ENCODE measurements at regions not wholly inside any gene's neighbourhood (a gene's known extent, or its start where the extent isn't known, plus 50 kb on each side); places are given as distances from the start of the nearest gene placed in this dataset.

DNA sequence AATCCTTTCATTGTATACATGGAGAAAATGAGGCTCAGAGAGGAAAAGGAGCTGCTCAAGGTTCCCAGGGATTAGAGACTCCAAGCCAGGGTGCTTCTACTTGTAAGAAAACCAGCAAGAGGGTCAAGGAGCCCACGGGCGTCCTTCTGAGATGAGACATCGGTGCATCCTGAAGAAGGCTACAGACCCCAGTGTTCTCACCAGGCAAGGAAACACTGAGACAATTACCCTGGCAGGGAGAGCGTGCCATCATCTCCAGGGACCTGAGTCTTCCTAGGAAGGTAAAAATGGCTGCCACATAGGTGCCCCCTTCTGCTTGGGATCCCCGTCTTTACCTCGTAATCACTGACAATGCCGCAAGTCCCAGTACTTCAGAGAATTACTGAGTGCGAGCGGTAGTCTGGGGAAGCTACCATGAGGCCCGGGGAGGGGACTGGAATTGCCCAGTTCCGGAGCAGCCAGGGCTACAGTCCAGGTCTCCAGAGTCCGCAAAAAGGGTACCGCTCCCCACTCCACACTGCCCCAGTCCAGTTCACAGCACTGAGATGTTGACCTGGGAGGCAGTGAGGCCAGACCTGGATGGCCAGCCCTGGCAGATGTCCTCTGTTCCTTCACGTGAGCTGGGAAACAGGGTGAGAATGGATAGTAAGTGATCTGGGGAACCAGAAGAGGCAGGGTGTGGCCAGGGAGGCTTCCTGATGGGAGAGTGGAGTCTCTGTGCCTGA is 164.7 kb upstream of the SMAD3 start:
- TF ChIP-seq GATA3 (IDR thresholded peaks at IDR 0.05; ENCODE audit: low read depth, low read length) (no peak), GATA2 (IDR thresholded peaks at IDR 0.05; ENCODE audit: low read depth, low read length) (no peak)
